SU-DHL-6 (cell line): ENCODE measurements at regions not wholly inside any gene's neighbourhood (a gene's known extent, or its start where the extent isn't known, plus 50 kb on each side); places are given as distances from the start of the nearest gene placed in this dataset.

Experiments used
- H2AFZ ChIP-seq: fragments of 200-600 bp; sonication (generic); 2 replicates; pipeline ENCODE4 v1.6.1; 2014; ENCODE audit warnings: low read depth, mild to moderate bottlenecking, moderate library complexity, mixed read lengths, antibody characterized with exemption, low read length; ENCODE audit not compliant: severe bottlenecking
- H3F3A ChIP-seq: fragments of 200-600 bp; shearing (Covaris generic); 2 replicates; pipeline ENCODE4 v1.6.0; 2016; ENCODE audit warnings: antibody characterized with exemption, mild to moderate bottlenecking; ENCODE audit not compliant: insufficient read depth
- H3K27ac ChIP-seq: fragments of 200-600 bp; sonication (generic); 2 replicates; pipeline ENCODE4 v1.5.1; 2016; ENCODE audit warnings: low read depth, mild to moderate bottlenecking, low read length, moderate library complexity, mixed read lengths
- H3K27me3 ChIP-seq: fragments of 200-600 bp; sonication (generic), shearing (Covaris generic); 2 replicates; pipeline ENCODE4 v1.6.0; 2014; ENCODE audit warnings: mild to moderate bottlenecking, low read length
- H3K36me3 ChIP-seq: fragments of 200-600 bp; sonication (generic); 2 replicates; pipeline ENCODE4 v1.6.1; 2014; ENCODE audit warnings: mild to moderate bottlenecking, low read length, mixed read lengths
- H3K4me2 ChIP-seq: fragments of 300-600, 200-600 bp; shearing (Covaris generic), sonication (generic); 2 replicates; pipeline ENCODE4 v1.6.0; 2014; ENCODE audit warnings: low read length, low read depth, mild to moderate bottlenecking; ENCODE audit not compliant: poor library complexity, severe bottlenecking
- H3K4me3 ChIP-seq: fragments of 200-600 bp; sonication (generic); 2 replicates; pipeline ENCODE4 v1.5.1; 2014; ENCODE audit warnings: antibody characterized with exemption, low read length, mild to moderate bottlenecking, mixed read lengths; ENCODE audit not compliant: insufficient read depth, poor library complexity, severe bottlenecking
- H3K79me2 ChIP-seq: fragments of 200-600 bp; sonication (generic); 2 replicates; pipeline ENCODE4 v1.6.1; 2014; ENCODE audit warnings: mild to moderate bottlenecking, low read length, moderate library complexity; ENCODE audit not compliant: insufficient read depth
- H3K9ac ChIP-seq: fragments of 200-600 bp; sonication (generic); 2 replicates; pipeline ENCODE4 v1.7.0; 2014; ENCODE audit warnings: mild to moderate bottlenecking, low read length
- H3K9me2 ChIP-seq: fragments of 200-600 bp; sonication (generic); replicated peaks from 2 replicates; pipeline ENCODE4 v1.6.1; 2014; ENCODE audit warnings: low read length; ENCODE audit not compliant: insufficient read depth
- H3K9me3 ChIP-seq: fragments of 200-600 bp; sonication (generic); 2 replicates; pipeline ENCODE4 v1.6.1; 2014; ENCODE audit warnings: low read length, mixed read lengths; ENCODE audit not compliant: insufficient read depth
- H4K20me1 ChIP-seq: fragments of 200-600 bp; sonication (generic); 2 replicates; pipeline ENCODE4 v1.6.1; 2014; ENCODE audit warnings: low read depth, mild to moderate bottlenecking, antibody characterized with exemption, low read length, moderate library complexity, mixed read lengths
- EZH2phosphoT487 ChIP-seq: fragments of 200-600 bp; sonication (generic), shearing (Covaris generic); conservative IDR thresholded peaks from 2 replicates; pipeline ENCODE4 v1.6.1; 2018; ENCODE audit warnings: mild to moderate bottlenecking, antibody characterized with exemption, low read length, moderate library complexity, mixed read lengths
- TF ChIP-seq, protein P1 (sequence below): fragments of 200-600 bp; sonication (generic); IDR thresholded peaks from one replicate; pipeline ENCODE4 v1.5.1; 2017; ENCODE audit warnings: antibody characterized with exemption, mild to moderate bottlenecking, low read length, moderate library complexity; ENCODE audit not compliant: insufficient read depth, poor library complexity, severe bottlenecking

GRCh38 chr11:95331161-95331560 lies 100.2 kb upstream of the SESN3 start:
- no peak overlapping the region for H3K27ac ChIP-seq
- H3K9me3 ChIP-seq, result no peaks in the 10 kb centered on the region
- H3F3A ChIP-seq, result no peaks in the 10 kb centered on the region
- no peaks in the 10 kb centered on the region for H4K20me1 ChIP-seq
- H2AFZ ChIP-seq, result no peak overlapping the region
- no peak overlapping the region for H3K4me2 ChIP-seq
- no peak overlapping the region for H3K4me3 ChIP-seq
- H3K27me3 ChIP-seq, result no peaks in the 10 kb centered on the region
- H3K9me2 ChIP-seq, result no peaks in the 10 kb centered on the region
- TF ChIP-seq, protein P1, sequence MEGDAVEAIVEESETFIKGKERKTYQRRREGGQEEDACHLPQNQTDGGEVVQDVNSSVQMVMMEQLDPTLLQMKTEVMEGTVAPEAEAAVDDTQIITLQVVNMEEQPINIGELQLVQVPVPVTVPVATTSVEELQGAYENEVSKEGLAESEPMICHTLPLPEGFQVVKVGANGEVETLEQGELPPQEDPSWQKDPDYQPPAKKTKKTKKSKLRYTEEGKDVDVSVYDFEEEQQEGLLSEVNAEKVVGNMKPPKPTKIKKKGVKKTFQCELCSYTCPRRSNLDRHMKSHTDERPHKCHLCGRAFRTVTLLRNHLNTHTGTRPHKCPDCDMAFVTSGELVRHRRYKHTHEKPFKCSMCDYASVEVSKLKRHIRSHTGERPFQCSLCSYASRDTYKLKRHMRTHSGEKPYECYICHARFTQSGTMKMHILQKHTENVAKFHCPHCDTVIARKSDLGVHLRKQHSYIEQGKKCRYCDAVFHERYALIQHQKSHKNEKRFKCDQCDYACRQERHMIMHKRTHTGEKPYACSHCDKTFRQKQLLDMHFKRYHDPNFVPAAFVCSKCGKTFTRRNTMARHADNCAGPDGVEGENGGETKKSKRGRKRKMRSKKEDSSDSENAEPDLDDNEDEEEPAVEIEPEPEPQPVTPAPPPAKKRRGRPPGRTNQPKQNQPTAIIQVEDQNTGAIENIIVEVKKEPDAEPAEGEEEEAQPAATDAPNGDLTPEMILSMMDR, result no peak
- no peak for TF ChIP-seq EZH2phosphoT487
- no peaks in the 10 kb centered on the region for H3K36me3 ChIP-seq
- H3K79me2 ChIP-seq, result no peaks in the 10 kb centered on the region
- no peak overlapping the region for H3K9ac ChIP-seq

DNA sequence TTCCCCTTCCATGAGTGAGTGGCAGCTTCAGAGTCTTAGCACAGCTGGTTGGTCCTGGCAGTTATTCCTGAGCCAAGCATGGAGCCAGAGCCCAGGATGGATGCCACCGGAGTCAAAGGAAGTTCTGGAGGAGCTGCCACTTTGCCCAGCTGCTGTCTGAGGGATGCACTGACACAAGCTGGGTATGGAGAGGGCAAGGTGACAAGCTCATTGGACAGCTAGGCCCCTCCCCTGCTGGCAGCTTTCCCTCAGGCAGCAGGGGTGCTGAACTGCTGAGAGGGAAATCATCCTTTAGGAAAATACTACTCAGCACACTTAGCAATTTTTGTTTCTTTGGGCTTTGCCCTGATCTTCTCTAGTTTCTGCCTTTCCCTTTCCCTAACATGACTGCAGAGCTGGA lies 99.3 kb upstream of the SESN3 start:
- no peak overlapping the region for H2AFZ ChIP-seq
- no peak overlapping the region for H3K4me3 ChIP-seq
- TF ChIP-seq EZH2phosphoT487, result no peak
- TF ChIP-seq, protein P1, result no peak
- no peaks in the 10 kb centered on the region for H3K36me3 ChIP-seq
- H3K27ac ChIP-seq, result no peak overlapping the region
- no peak overlapping the region for H3K4me2 ChIP-seq
- H3K79me2 ChIP-seq, result no peaks in the 10 kb centered on the region
- no peaks in the 10 kb centered on the region for H4K20me1 ChIP-seq
- H3K9ac ChIP-seq, result no peak overlapping the region
- H3K27me3 ChIP-seq, result no peaks in the 10 kb centered on the region
- H3K9me2 ChIP-seq, result no peaks in the 10 kb centered on the region
- H3K9me3 ChIP-seq, result no peaks in the 10 kb centered on the region
- no peaks in the 10 kb centered on the region for H3F3A ChIP-seq

GRCh38 chr11:95327273-95327948 lies 96.4 kb upstream of the SESN3 start:
- no peaks in the 10 kb centered on the region for H3F3A ChIP-seq
- H3K4me2 ChIP-seq, result no peak overlapping the region
- no peaks in the 10 kb centered on the region for H3K27me3 ChIP-seq
- H4K20me1 ChIP-seq, result no peaks in the 10 kb centered on the region
- H3K27ac ChIP-seq, result no peak overlapping the region
- no peak overlapping the region for H3K9ac ChIP-seq
- TF ChIP-seq, protein P1, result no peak
- TF ChIP-seq EZH2phosphoT487, result no peak
- H3K36me3 ChIP-seq, result no peaks in the 10 kb centered on the region
- H2AFZ ChIP-seq, result no peak overlapping the region
- no peaks in the 10 kb centered on the region for H3K9me3 ChIP-seq
- H3K9me2 ChIP-seq, result no peaks in the 10 kb centered on the region
- H3K4me3 ChIP-seq, result no peak overlapping the region
- H3K79me2 ChIP-seq, result no peaks in the 10 kb centered on the region
